IPS-NIHi7 (cell line): ENCODE measurements at regions not wholly inside any gene's neighbourhood (a gene's known extent, or its start where the extent isn't known, plus 50 kb on each side); places are given as distances from the start of the nearest gene placed in this dataset.
"Not testable (repeated sequence)": the region's sequence is repeated elsewhere in the genome, so short reads cannot be mapped to it uniquely, and the experiment has no call there.

Source experiments
- DNase-seq: peaks from one replicate; pipeline ENCODE4 v3.0.0; 2012; ENCODE audit warnings: mixed read lengths; ENCODE audit errors: extremely low spot score

DNA sequence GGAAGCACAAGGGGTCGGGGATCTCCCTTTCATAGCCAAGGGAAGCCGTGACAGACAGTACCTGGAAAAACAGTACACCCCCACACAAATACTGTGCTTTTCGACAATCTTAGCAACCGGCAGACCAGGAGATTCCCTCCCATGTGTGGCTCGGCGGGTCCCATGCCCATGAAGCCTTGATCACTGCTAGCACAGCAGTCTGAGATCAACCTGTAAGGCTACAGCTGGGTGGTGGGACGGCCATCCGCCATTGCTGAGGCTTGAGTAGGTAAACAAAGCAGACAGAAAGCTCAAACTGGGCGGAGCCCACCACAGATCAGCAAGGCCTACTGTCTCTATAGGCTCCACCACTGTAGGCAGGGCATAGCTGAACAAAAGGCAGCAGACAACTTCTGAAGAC is 180.2 kb upstream of the SOX6 start:
- no peak for DNase-seq

DNA sequence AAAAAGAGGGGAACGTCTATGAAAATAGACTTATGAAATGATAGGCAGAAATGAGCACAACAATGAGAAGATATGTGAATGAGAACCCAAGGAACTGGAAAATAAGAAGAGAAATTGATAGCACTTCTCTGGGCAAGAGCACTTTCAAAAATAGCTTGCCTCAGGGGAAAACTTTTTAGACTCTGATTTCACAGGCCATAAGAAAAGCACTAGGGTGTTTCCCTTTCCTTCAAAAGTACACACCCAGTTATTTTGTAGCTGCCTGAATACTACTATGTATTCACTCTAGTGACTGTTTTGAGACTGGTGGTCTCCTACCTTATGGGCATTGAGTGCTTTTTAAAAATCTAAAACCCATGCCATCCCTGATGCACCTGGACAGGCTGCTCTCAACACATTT is 172.3 kb upstream of the SOX6 start:
- no peak for DNase-seq

DNA sequence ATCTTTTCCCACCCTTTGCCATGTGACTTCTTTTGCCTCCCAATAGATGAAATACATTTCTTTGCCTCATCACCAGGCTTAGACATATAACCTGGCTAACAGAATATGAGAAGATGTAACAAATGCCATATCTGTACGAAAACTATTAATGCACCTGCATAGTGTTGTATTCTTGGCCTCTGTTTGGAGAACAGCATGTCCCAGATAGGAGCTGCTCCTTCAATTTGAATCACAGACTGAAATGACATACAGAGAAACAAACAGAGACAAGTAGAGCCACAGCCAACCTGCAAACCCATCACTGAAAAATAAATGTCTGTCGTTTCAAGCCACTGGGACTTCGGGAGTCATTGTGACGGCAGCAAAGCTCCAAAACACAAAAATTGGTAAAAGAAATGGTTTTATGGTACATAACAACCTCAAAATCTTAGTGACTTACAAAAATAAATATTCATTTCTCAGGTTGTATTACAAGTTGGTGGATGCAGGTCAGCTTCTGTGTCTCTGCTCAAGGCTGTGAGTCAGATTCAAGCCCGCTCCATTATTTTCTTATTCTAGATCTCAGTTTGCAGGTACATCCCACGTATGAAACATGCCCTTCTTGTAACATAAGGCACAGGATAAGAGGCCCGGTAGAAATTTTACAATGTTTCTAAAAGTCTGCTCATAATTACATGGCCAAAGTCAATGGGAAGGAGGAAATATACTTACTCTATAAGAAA is 171.3 kb upstream of the SOX6 start:
- DNase-seq: no peak

- DNase-seq: no peak
Measured at GRCh38 chr11:16526947-16527346, 170.6 kb upstream of the SOX6 start.

GRCh38 chr11:16520713-16521112 is 164.4 kb upstream of the SOX6 start:
- not testable (repeated sequence) for DNase-seq

- no peak for DNase-seq
Measured at GRCh38 chr11:16512899-16513241, 156.5 kb upstream of the SOX6 start.

GRCh38 chr11:16512198-16512898 is 156.0 kb upstream of the SOX6 start:
- no peak for DNase-seq

- peak; percentile 14 for DNase-seq
Measured at GRCh38 chr11:16511116-16512114, 155.1 kb upstream of the SOX6 start.

GRCh38 chr11:16505481-16505880 is 149.1 kb upstream of the SOX6 start:
- DNase-seq: no peak

- not testable (repeated sequence) for DNase-seq
Measured at GRCh38 chr11:16503891-16504290, 147.5 kb upstream of the SOX6 start.

DNA sequence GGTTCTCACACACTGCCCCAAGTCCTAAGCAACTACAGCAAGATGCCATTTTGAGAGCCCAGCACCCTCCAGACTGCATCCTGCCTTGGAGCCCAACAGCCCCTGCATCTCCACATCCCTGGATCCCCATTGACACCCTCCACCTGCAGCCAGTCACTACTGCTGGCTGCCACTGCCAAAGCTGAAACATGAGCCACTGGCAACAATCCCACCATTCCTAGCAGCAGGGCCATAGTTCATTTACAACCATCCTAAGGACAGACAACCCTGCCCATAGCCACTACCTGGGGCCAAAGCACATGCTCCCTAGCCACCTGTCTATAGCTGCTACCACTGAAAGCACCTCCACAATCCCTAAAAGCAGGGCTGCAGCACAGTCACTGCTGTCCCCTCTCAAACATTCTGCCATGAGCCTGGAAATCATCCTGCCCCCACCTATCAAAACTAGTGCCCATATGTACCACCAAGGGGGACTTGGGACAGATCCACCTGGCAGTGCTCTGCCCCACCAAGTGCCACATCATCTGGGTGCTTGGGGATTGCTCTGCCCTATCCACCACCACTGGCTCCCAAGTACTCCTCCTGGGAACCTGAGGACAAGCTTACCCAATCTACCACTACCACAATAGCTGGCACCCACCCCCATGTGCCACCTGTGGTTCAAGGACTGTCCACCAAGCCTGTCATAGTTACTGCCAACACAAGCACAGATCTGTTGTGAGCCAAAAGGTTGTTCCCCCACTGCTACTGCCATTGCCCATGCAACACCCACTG is 138.8 kb upstream of the SOX6 start:
- no peak for DNase-seq

GRCh38 chr11:16484434-16484833 is 128.1 kb upstream of the SOX6 start:
- DNase-seq: no peak

- DNase-seq: no peak
Measured at GRCh38 chr11:16474659-16475058, 118.3 kb upstream of the SOX6 start.

DNA sequence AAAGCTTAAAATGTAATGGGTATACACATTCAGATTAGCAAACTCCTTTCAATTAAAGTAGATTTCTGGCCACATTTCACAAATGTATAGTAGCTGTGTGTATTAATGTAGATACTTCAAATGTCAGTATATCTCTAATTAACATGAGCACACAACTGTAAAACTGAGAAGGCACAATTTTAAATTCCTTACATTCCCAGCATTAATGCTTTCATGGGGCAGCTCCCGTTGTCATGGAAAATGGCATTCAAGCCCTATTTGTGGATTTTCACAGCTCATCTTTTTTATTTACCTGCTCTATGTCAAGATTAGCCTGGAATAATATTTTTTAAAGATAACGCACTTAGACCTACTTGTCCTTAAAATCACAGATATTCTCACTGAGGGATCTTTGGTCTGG is 113.6 kb upstream of the SOX6 start:
- DNase-seq: no peak

DNA sequence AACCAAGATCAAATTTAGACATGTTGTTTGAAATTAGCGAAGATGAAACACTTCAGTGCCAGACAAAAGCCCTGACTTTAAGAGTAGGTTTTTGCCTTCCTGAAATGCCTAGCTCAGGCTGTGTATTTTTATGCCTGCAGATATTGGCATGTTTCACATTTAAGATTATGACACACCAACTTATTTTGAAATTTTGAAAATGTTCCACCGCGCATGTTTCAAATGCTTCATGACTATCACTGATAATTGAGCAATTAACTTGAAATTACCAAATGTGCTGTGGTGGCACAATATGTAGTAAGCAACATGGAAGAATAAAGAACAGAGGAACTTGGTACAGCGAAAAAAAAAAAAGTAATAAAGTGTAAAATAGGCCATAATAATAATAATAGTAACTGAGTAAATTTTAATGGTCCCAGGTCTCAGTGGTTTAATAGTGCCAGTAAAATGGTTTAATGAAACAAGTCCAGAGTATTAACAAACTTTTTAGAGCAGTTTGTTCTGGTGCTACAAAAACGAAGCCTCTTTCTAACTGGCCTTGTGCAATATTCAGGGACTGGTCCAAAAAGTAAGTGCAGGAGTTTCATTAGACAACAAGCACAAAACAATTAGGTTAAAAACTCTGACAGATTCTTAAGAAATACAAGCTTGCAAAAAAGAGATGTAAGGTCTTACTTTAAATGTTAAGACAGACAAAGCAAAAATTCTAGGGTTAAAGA is 112.5 kb upstream of the SOX6 start:
- DNase-seq: no peak

DNA sequence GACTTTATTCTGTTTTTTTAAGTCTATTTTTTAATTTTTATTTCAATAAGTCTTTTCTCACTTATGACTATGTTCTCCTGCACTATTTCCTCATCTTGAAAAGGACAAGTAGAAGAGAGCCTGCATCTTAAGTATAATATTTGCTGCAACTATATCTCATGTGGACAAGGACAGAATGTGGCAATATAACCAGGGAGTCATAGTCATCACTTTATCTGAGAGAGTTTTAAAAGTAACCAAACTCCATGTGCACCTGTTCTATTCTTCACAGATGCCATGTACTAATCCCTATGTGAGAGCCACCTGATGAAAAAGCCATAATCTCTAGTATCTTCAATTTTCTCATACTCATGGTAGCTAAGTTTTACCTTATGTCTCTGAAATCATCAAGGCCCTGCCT is 104.2 kb upstream of the SOX6 start:
- no peak for DNase-seq

GRCh38 chr11:16456366-16456765 is 100.0 kb upstream of the SOX6 start:
- DNase-seq: no peak

GRCh38 chr11:16454289-16454863 is 98.0 kb upstream of the SOX6 start:
- no peak for DNase-seq

GRCh38 chr11:16448123-16448717 is 91.9 kb upstream of the SOX6 start:
- DNase-seq: no peak

DNA sequence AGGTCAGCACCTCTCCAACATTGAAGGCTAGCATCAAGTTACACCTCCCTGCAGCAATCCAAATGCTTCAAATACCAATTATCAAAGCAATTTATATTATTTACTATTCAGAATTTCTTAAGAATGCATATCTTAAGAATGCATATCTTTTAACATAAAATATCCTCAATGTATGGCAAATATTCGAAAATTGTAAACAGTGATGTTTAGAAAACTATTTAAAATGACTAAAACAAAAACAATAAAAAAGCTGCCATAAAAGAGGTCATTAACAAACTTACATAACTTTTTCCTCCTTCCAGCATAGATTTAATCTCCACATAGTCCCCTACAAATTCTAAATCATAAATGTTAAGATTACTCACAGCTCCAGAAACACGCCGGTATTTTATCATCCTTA is 85.1 kb upstream of the SOX6 start:
- DNase-seq: no peak
